ENCODE measurements at regions not wholly inside any gene's neighbourhood (a gene's known extent, or its start where the extent isn't known, plus 50 kb on each side); places are given as distances from the start of the nearest gene placed in this dataset.

GRCh38 chr5:143496943-143497342, 93.5 kb upstream of the NR3C1 start:
- Mint-ChIP-seq H3K27me3 (ENCODE audit: low read depth) (no peaks in the 10 kb centered on the region), H3K4me1 (ENCODE audit: low read depth) (peaks cover 31% of the 10 kb centered on the region), H3K9me3 (ENCODE audit: low read depth) (peaks cover 4% of the 10 kb centered on the region), H3K4me3 (ENCODE audit: unreplicated experiment) (no peak overlapping the region), H3K36me3 (ENCODE audit: low read depth) (no peaks in the 10 kb centered on the region), H3K27ac (ENCODE audit: unreplicated experiment) (no peak overlapping the region)
- no peak for DNase-seq (ENCODE audit: low spot score)
- no peak for TF ChIP-seq CTCF (IDR thresholded peaks at IDR 0.05)

GRCh38 chr5:143495821-143496275, 92.4 kb upstream of the NR3C1 start:
- H3K27ac Mint-ChIP-seq (ENCODE audit: unreplicated experiment), result peak overlapping the region; percentile 29
- TF ChIP-seq CTCF (IDR thresholded peaks at IDR 0.05), result no peak
- no peak overlapping the region for H3K4me3 Mint-ChIP-seq (ENCODE audit: unreplicated experiment)
- H3K36me3 Mint-ChIP-seq (ENCODE audit: low read depth), result no peaks in the 10 kb centered on the region
- peaks cover 31% of the 10 kb centered on the region for H3K4me1 Mint-ChIP-seq (ENCODE audit: low read depth)
- no peak for DNase-seq (ENCODE audit: low spot score)
- H3K27me3 Mint-ChIP-seq (ENCODE audit: low read depth), result no peaks in the 10 kb centered on the region
- H3K9me3 Mint-ChIP-seq (ENCODE audit: low read depth), result peaks cover 4% of the 10 kb centered on the region

GRCh38 chr5:143495110-143495509, 91.6 kb upstream of the NR3C1 start:
- H3K9me3 Mint-ChIP-seq (ENCODE audit: low read depth), result peaks cover 4% of the 10 kb centered on the region
- H3K36me3 Mint-ChIP-seq (ENCODE audit: low read depth), result no peaks in the 10 kb centered on the region
- DNase-seq (ENCODE audit: low spot score), result no peak
- H3K27ac Mint-ChIP-seq (ENCODE audit: unreplicated experiment), result no peak overlapping the region
- H3K27me3 Mint-ChIP-seq (ENCODE audit: low read depth), result no peaks in the 10 kb centered on the region
- H3K4me3 Mint-ChIP-seq (ENCODE audit: unreplicated experiment), result no peak overlapping the region
- TF ChIP-seq CTCF (IDR thresholded peaks at IDR 0.05), result no peak
- H3K4me1 Mint-ChIP-seq (ENCODE audit: low read depth), result peaks cover 31% of the 10 kb centered on the region

- Mint-ChIP-seq H3K27me3 (ENCODE audit: low read depth) (no peaks in the 10 kb centered on the region), H3K27ac (ENCODE audit: unreplicated experiment) (no peak overlapping the region), H3K4me3 (ENCODE audit: unreplicated experiment) (no peak overlapping the region), H3K9me3 (ENCODE audit: low read depth) (peaks cover 4% of the 10 kb centered on the region), H3K36me3 (ENCODE audit: low read depth) (no peaks in the 10 kb centered on the region), H3K4me1 (ENCODE audit: low read depth) (peaks cover 31% of the 10 kb centered on the region)
- no peak for DNase-seq (ENCODE audit: low spot score)
- no peak for TF ChIP-seq CTCF (IDR thresholded peaks at IDR 0.05)
Measured at GRCh38 chr5:143494595-143494994, 91.1 kb upstream of the NR3C1 start.

DNA sequence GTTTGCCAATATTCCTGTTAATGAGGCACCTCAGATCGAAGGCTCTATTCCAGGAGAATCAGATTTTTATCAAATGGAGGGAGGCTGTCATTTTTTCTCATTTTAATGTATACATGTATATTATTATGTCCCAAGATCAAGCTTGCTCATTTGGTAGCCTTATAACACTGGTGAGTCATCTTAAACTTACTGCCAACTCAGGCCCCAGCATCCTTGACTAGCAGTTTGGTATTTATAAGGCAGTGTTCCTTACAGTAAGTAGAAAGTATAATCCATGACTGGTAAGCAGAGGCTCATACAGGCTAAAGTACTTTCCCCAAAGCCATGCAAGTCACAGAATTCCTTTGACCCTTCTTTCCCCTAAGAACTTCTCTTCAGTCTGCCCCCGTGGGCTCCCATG, 90.7 kb upstream of the NR3C1 start:
- Mint-ChIP-seq H3K4me3 (ENCODE audit: unreplicated experiment) (no peak overlapping the region), H3K36me3 (ENCODE audit: low read depth) (no peaks in the 10 kb centered on the region), H3K9me3 (ENCODE audit: low read depth) (peaks cover 4% of the 10 kb centered on the region), H3K27me3 (ENCODE audit: low read depth) (no peaks in the 10 kb centered on the region), H3K4me1 (ENCODE audit: low read depth) (peaks cover 31% of the 10 kb centered on the region), H3K27ac (ENCODE audit: unreplicated experiment) (no peak overlapping the region)
- no peak for DNase-seq (ENCODE audit: low spot score)
- no peak for TF ChIP-seq CTCF (IDR thresholded peaks at IDR 0.05)

Data from chondrocyte (in vitro differentiated cells).